OCI-LY3 (cell line): ENCODE measurements at regions not wholly inside any gene's neighbourhood (a gene's known extent, or its start where the extent isn't known, plus 50 kb on each side); places are given as distances from the start of the nearest gene placed in this dataset.

Source experiments
- CTCF ChIP-seq: fragments of 200-600, 300-600 bp; sonication (generic); IDR thresholded peaks from 2 replicates; pipeline ENCODE4 v1.5.1; 2014; ENCODE audit warnings: antibody characterized with exemption, low read length, low read depth
- EZH2phosphoT487 ChIP-seq: fragments of 200-600 bp; shearing (Covaris generic); IDR thresholded peaks from 2 replicates; pipeline ENCODE4 v1.6.1; 2018; ENCODE audit warnings: antibody characterized with exemption, mixed run types, low read depth

DNA sequence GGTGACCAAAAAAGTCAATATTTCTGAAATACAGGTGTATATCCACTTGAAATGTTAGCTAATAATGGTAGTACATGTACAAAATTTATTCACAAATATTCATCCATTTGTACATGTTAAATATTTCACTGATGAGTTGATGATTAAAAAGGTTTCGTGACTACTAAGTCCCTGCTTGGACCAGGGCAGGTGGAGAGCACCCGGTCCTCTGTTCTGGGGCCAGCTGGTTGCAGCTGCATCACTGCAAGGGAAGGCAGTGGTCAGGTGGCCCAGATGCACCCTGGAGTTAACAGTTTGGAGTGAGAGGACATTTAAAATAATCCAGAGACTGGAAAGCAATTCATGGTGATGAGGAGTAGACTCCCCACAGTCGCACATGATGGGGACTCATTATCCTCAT lies 141.2 kb downstream of the ZBTB18 start:
- TF ChIP-seq CTCF (no peak), EZH2phosphoT487 (no peak)
